Heart left ventricle (tissue), 13 donors: ENCODE measurements at regions not wholly inside any gene's neighbourhood (a gene's known extent, or its start where the extent isn't known, plus 50 kb on each side); places are given as distances from the start of the nearest gene placed in this dataset.

Experiments
- CTCF ChIP-seq, 12 donors: fragments of 200-600 bp; sonication (generic) in 4 of 12; IDR thresholded peaks; one replicate each; pipeline versions ENCODE4 v1.5.0 to v1.8.0; 2018 to 2022; ENCODE audit warnings: antibody characterized with exemption in 12 of 12, mild to moderate bottlenecking in 5 of 12
- POLR2A ChIP-seq, 2 donors: fragments of 450-650 bp; IDR thresholded peaks; one replicate each; pipeline ENCODE4 v1.6.1; 2017; ENCODE audit warnings: antibody characterized with exemption in 2 of 2, mild to moderate bottlenecking in 2 of 2, moderate library complexity in 2 of 2
- donor health status: ischemic (EF 13 %, LVEDD 7.1; RV severe dilation, severe dysfunction).
- donor health status: DM: no; HTN: yes; CAD: no.
- donor health status: DM: no; HTN: no; CAD: no.
- donor health status: ischemic (EF 25% LVEDD 6.9; RV normal size, moderate dysfunction).
- donor health status: ischemic (EF 25% LVEDD 5.7; RV mildly dilated, moderate dysfunction).
- donor health status: ischemic (EF 35%, LVEDD 5.7; RV mildly dilated, moderate dysfunction).
- donor health status: nonischemic (EF 11% LVEDD 7.7; RV severe dilation, severe dysfunction).
- donor health status: DM: yes; HTN: yes; CAD: no.
- donor health status: PGD.
- donor health status: ischemic (EF 29% LVEDD 5.4; RV normal size, mild dysfunction).
- donor health status: nonischemic (EF 23%, LVEDD 6.1; RV moderate dilation, normal function).

- no peak for TF ChIP-seq CTCF (IDR thresholded peaks at IDR 0.05)
- no peak for TF ChIP-seq POLR2A (IDR thresholded peaks at IDR 0.05)
Observed at GRCh38 chr2:215216806-215217205, 78.4 kb upstream of the ABCA12 start.
